ENCODE measurements at regions not wholly inside any gene's neighbourhood (a gene's known extent, or its start where the extent isn't known, plus 50 kb on each side); places are given as distances from the start of the nearest gene placed in this dataset.
A peak's percentile ranks its signal among the peaks of the same experiment; 100 is the strongest.
"Not testable (repeated sequence)": the region's sequence is repeated elsewhere in the genome, so short reads cannot be mapped to it uniquely, and the experiment has no call there.

GRCh38 chr4:153929675-153930074 is 140.8 kb upstream of the SFRP2 start:
- DNase-seq, result peak; percentile 32

- DNase-seq, result no peak
Measured at GRCh38 chr4:153927451-153927850, 138.6 kb upstream of the SFRP2 start.

- no peak for DNase-seq
Measured at GRCh38 chr4:153922148-153922547, 133.3 kb upstream of the SFRP2 start.

GRCh38 chr4:153919667-153920066 is 130.8 kb upstream of the SFRP2 start:
- no peak for DNase-seq

- DNase-seq, result no peak
Measured at GRCh38 chr4:153916273-153916755, 127.4 kb upstream of the SFRP2 start.

- DNase-seq, result no peak
Measured at GRCh38 chr4:153912301-153912700, 123.4 kb upstream of the SFRP2 start.

DNA sequence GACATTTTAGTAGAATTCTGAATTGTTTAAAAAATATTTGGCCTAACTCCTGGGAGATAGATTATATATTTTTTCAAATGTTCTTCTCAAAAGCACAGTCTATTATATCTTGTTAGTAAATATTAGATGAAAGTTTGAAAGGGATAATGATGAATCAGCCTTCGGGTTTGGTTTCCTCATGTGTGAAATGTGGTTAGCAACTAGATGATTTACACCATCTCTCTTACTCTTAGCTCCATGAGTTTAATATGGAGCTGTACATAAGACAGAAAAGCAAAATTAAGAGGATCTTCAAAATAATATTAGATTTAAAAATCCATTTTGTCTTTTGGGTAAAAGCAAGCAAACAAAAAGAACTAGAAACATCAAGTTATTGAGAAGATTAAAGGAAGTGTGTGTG is 120.8 kb upstream of the SFRP2 start:
- no peak for DNase-seq

- no peak for DNase-seq
Measured at GRCh38 chr4:153906231-153906630, 117.3 kb upstream of the SFRP2 start.

GRCh38 chr4:153905231-153905630 is 116.3 kb upstream of the SFRP2 start:
- no peak for DNase-seq

GRCh38 chr4:153904011-153904410 is 115.1 kb upstream of the SFRP2 start:
- no peak for DNase-seq

DNA sequence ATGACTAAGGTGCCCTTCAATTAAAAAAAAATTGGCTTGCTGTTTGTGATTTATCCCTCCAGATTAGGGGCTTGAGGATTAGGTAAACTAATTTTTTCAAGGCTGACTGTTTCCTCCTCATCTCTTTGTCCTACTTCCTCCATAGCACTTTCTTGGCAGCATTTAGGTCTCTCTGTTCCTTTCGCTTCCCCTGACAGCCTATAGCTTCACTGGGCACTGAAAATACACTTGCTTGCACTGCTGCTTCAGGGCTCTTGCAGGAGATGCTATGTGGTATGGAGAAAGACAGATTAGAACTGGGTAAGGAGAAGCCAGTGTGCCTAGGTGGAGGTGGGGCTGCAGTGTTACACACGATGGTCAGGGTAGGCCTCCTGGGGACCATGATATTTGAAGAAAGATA is 112.3 kb upstream of the SFRP2 start:
- peak; percentile 35 for DNase-seq

DNA sequence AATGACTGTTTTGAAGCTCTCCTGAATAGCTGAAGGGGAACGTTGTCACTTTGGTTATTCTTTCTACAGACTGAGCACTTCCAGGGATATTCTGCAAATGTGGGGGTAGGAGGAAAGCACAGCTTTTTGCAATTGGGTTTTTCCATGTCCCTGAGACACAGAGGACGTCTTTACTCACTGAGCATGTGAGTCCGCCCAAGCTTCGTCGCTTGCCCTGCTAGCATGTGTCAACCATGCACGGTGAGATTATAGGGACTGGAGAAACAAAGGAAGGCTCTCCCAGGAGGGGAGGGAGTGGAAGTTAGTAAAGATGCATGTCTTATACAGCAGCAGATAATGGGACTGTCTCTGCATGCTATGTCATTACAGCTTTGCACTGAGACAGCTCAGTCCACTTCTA is 111.5 kb upstream of the SFRP2 start:
- DNase-seq, result no peak

GRCh38 chr4:153890761-153891160 is 101.9 kb upstream of the SFRP2 start:
- no peak for DNase-seq

GRCh38 chr4:153887217-153887616 is 98.3 kb upstream of the SFRP2 start:
- no peak for DNase-seq

- DNase-seq, result no peak
Measured at GRCh38 chr4:153884325-153884724, 95.4 kb upstream of the SFRP2 start.

GRCh38 chr4:153880983-153881382 is 92.1 kb upstream of the SFRP2 start:
- no peak for DNase-seq

- no peak for DNase-seq
Measured at GRCh38 chr4:153877898-153878297, 89.0 kb upstream of the SFRP2 start.

DNA sequence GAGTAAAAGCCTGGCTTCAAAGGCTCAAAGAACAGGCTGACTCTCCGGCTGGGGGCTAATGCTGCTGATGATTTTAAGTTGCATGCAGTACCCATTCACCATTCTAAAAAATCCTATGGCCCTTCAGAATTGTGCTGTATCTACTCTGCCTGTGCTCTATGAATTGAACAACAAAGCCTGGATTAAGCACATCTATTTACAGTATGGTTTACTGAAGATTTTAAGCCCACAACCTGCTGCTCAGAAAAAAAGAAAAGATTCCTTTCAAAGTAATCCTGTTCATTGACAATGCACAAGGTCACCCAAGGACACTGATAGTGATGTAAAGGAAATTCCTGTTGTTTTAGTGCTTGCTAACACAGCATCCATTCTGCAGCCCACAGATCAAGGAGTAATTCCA is 84.9 kb upstream of the SFRP2 start:
- DNase-seq, result no peak

GRCh38 chr4:153866766-153867165 is 77.9 kb upstream of the SFRP2 start:
- not testable (repeated sequence) for DNase-seq

DNA sequence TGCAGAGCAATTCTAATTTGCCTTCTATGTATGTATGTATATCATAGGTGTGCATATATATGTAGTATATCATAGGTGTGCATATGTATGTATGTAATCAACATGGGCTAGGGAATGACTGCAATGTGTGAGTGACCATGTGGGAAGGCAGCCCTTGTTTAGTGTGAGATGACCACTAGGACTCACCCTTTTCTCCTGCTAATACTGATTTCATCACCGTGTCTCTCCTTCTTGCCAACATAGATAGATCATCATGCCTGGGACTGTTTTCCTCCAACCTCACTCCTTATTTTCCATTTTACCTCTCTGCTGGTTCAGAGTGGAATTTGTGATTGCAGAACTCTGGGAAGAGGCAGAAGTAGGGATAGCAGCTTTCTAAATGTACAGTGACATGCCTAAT is 63.6 kb upstream of the SFRP2 start:
- no peak for DNase-seq

DNA sequence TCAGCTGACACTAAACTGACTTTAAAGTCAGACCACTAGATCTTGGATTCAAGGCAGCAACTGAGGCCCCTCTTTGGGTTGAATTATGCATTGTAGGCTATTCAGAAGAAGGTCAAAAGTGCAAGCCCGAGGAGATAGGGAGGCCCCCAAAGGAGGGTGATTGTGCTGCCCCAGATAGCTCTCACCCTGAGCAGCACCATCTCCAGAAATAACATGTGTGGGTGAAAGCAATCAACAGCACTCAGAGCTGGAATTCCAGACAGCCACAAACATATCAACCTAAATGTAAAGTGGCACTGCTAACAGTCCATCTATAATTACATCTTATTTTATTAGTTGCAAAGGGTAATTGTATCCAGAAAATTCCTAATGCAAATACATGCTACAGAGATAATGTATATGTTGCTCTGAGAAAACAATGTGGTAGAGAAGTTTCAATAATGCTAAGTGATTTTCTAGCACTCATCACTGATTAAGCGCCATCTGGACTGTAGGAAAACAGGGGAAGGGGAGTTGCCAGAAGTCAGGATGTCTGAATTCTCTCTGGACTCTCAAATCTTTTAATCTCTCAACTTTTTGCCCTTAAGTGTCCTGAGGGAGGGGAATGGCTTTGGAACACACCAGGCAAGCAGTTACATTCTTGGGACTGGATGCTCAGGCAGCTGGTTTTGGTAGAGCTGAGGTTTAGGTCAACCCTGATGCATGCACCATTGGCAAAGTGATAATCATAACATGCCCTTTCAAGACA is 61.8 kb upstream of the SFRP2 start:
- DNase-seq, result no peak

DNA sequence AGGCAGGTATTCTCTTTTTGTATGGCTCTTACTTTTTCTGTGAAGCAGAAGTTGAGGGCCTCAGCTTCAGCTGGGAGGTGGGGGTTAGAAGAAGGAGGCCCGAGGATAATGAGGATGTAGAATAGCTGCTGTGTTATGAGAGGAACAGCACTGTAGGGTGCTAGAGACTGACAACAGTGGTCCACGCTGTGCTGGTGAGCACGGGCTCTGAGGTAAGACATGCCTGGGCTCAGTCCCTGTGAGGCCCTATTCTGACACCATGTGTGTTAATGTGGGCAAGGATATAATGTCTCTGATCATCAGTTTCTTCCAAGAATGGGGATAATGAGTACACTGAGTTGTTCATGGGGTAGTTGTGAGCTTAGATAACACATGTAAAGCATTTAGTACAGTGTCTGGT is 55.3 kb upstream of the SFRP2 start:
- DNase-seq, result no peak
